ENCODE measurements at regions not wholly inside any gene's neighbourhood (a gene's known extent, or its start where the extent isn't known, plus 50 kb on each side); places are given as distances from the start of the nearest gene placed in this dataset.

GRCh38 chr3:107218864-107219269, 158.4 kb upstream of the CCDC54 start:
- no peak overlapping the region for H3K4me3 ChIP-seq (replicated peaks; ENCODE audit: insufficient read depth, low read length)
- no peak for TF ChIP-seq GABPA (IDR thresholded peaks at IDR 0.05; ENCODE audit: low read depth)
- no peak for TF ChIP-seq REST (IDR thresholded peaks at IDR 0.05; ENCODE audit: insufficient replicate concordance, low read depth)
- TF ChIP-seq SPI1 (IDR thresholded peaks at IDR 0.05; ENCODE audit: borderline replicate concordance, low read depth) = no peak
- no peak for TF ChIP-seq CTCF (IDR thresholded peaks at IDR 0.05; ENCODE audit: insufficient read depth, low read length)
- no peak for TF ChIP-seq POLR2AphosphoS5 (IDR thresholded peaks at IDR 0.05; ENCODE audit: low read depth)
- DNase-seq (ENCODE audit: low read depth in 1 of 2, low spot score in 1 of 2) = no peak
- no peak overlapping the region for H3K27ac ChIP-seq (replicated peaks)
- peaks cover 3% of the 10 kb centered on the region for H3K27me3 ChIP-seq (ENCODE audit: insufficient read depth, poor library complexity, severe bottlenecking)

- no peak for DNase-seq (ENCODE audit: low read depth in 1 of 2, low spot score in 1 of 2)
- peaks cover 6% of the 10 kb centered on the region for H3K27me3 ChIP-seq (ENCODE audit: insufficient read depth, poor library complexity, severe bottlenecking)
- no peak for TF ChIP-seq REST (IDR thresholded peaks at IDR 0.05; ENCODE audit: insufficient replicate concordance, low read depth)
- no peak for TF ChIP-seq SPI1 (IDR thresholded peaks at IDR 0.05; ENCODE audit: borderline replicate concordance, low read depth)
- no peak for TF ChIP-seq POLR2AphosphoS5 (IDR thresholded peaks at IDR 0.05; ENCODE audit: low read depth)
- no peak for TF ChIP-seq GABPA (IDR thresholded peaks at IDR 0.05; ENCODE audit: low read depth)
- no peak for TF ChIP-seq CTCF (IDR thresholded peaks at IDR 0.05; ENCODE audit: insufficient read depth, low read length)
- no peak overlapping the region for H3K4me3 ChIP-seq (replicated peaks; ENCODE audit: insufficient read depth, low read length)
- H3K27ac ChIP-seq (replicated peaks) = no peak overlapping the region
Observed at GRCh38 chr3:107220538-107220937, 156.7 kb upstream of the CCDC54 start.

GRCh38 chr3:107221856-107222255, 155.4 kb upstream of the CCDC54 start:
- Histone ChIP-seq H3K4me3 (replicated peaks; ENCODE audit: insufficient read depth, low read length) (no peak overlapping the region), H3K27me3 (ENCODE audit: insufficient read depth, poor library complexity, severe bottlenecking) (peaks cover 6% of the 10 kb centered on the region), H3K27ac (replicated peaks) (no peak overlapping the region)
- DNase-seq (ENCODE audit: low read depth in 1 of 2, low spot score in 1 of 2) = no peak
- no peak for TF ChIP-seq SPI1 (IDR thresholded peaks at IDR 0.05; ENCODE audit: borderline replicate concordance, low read depth)
- TF ChIP-seq CTCF (IDR thresholded peaks at IDR 0.05; ENCODE audit: insufficient read depth, low read length) = no peak
- TF ChIP-seq REST (IDR thresholded peaks at IDR 0.05; ENCODE audit: insufficient replicate concordance, low read depth) = no peak
- TF ChIP-seq GABPA (IDR thresholded peaks at IDR 0.05; ENCODE audit: low read depth) = no peak
- no peak for TF ChIP-seq POLR2AphosphoS5 (IDR thresholded peaks at IDR 0.05; ENCODE audit: low read depth)

Data from HL-60 (cell line).